SK-N-MC (cell line): ENCODE measurements at regions not wholly inside any gene's neighbourhood (a gene's known extent, or its start where the extent isn't known, plus 50 kb on each side); places are given as distances from the start of the nearest gene placed in this dataset.

Experiments used
- EZH2 ChIP-seq: fragments of 200-600 bp; sonication (generic); IDR thresholded peaks from one replicate; pipeline ENCODE4 v1.6.1; 2017; ENCODE audit warnings: antibody characterized with exemption
- FOXP2 ChIP-seq: optimal IDR thresholded peaks from 2 replicates; pipeline ENCODE3; 2011; ENCODE audit warnings: mild to moderate bottlenecking, moderate library complexity; ENCODE audit not compliant: insufficient read depth; ENCODE audit errors: extremely low read length, control extremely low read depth

DNA sequence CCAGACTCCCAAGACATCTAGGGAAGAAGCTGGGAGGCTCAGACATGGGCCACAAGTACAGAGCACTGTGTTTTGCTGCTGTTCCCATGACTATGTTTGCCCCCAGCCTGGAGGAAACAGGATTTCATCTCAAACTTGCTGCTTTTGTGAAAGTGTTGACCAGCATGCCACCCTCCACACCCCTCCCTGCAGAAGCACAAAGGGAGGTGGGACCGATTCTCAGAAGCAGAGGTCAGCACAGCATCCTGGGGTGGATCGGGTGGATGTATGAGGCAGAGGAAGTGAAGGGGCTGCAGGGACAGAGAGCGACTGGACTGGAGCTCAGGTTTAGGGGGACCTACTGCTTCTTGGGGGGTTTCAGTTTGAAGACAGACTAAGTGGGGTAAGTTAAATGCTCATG lies 209.2 kb downstream of the ZNF516 start:
- TF ChIP-seq FOXP2 (no peak), EZH2 (no peak)
